SIG-M5 (cell line): ENCODE measurements at regions not wholly inside any gene's neighbourhood (a gene's known extent, or its start where the extent isn't known, plus 50 kb on each side); places are given as distances from the start of the nearest gene placed in this dataset.

Experiments used
- DNase-seq: peaks from one replicate; lab custom pipeline; 2025; lab: John Stamatoyannopoulos, UW

DNA sequence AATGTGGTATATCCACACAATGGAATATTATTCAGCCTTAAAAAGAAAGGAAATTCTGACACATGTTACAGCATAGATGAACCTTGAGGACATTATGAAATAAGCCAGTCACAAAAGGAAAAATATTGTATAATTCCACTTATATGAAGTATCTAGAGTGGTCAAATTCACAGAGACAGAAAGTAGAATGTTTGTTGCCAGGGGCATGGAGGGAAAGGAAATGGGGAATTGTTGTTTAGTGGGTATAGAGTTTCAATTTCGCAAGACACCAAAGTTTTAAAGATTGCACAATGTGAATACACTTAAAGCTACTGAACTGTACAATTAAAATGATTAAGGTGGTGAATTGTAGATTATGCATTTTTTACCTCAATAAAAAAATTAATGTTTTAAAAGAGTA, 92.9 kb downstream of the TXNL1 start:
- DNase-seq: no peak

DNA sequence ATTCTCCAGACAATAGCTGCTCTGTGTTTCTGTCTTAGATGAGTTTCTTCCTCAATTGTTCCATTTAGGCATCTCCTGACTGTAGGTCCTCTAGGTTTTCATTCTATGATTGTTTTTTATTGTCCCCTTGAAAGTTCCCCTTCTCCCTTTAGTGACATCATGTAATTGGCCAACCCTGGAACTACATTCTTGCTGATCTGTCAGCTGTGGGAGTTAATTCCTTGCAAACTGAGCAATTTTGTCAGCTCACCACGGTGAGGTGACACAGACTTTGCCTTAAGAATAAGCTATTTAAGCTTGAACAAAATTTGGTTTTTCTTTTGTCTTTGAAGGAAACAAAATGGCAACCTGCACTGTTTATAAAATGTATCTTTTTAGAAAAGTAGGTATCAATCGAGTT, 95.9 kb downstream of the TXNL1 start:
- no peak for DNase-seq

DNA sequence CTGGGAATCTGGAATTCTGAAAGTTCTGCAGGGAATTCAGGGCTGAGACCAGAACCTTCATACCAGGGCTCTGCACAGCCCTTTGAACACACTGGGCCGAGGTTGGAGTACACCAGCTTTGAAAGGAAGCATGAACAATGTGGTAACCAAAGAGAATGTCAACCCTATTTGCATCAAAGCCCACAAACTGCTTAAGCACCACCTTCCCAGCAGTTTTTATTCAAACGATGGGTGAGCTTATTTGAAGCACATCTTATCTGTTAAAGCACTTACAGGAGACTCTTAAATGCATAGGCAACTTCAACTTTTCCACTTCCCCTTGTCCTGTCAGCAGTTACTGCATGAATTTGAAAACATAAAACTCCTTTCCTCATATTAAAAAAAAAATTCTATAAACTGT, 96.6 kb downstream of the TXNL1 start:
- no peak for DNase-seq

DNA sequence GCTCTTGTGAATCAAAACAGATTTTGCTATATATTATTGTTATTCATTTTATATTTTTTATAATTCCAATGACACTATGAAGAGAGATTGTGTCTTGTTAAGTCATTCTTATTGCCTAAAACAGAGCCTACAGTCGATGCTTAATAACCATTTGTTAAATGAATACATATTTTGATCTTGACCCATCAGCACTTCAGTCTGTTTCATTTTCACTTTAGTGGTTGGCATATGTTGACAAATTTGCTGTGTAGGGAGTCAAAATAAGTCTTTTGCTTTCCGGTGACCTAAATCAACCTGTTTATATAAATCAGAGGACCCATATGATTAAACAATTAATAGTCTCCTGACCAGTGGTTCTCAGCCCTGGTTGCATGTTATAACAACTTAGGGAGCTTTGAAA, 97.1 kb downstream of the TXNL1 start:
- DNase-seq: no peak

DNA sequence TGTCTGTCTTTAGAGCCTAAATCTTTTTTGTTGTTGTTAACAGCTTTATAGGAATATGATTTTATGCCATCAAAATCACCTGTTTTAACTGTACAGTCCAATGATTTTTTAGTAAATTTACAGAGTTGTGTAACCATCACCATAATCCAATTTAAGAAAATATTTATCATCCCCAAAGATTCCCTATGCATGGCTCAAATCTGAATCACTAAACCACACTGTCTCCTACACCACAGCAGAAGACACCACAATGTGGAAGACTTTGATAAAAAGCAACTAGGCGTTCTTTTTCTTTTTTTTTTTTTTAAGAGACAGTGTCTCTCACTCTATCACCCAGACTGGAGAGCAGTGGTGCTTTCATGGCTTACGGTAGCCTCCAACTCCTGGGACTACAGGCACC, 99.6 kb downstream of the TXNL1 start:
- no peak for DNase-seq

DNA sequence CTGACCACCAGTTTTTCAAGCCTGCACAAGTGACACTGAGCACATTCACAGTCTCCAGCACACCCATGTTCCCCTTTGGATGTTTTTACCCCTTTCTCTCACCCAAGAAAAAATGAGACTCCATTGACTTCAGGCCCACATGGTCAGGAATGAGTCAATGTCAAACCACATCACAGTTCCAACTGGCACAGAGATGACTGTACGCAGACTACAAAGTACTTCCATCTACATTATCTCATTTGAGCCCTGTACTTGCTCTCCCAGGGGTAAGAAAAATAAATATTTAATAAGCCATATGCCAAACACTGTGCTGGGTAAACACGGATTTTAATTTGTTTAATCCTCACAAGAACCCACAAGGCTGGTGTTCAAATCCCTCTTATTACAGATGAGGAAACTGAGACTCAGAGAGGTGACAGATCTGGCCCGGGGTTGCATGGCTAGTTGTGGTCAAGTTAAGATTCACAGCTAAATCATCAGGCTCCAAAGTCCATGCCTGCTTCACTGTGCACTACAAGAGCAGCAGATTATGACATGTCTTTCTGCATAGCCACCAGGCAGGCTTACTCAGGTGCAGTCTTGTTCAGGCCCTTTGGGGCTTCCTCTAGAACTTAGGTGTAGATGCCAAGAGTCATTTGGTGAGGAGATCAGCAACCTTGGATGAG, 106.1 kb downstream of the TXNL1 start:
- DNase-seq: no peak

DNA sequence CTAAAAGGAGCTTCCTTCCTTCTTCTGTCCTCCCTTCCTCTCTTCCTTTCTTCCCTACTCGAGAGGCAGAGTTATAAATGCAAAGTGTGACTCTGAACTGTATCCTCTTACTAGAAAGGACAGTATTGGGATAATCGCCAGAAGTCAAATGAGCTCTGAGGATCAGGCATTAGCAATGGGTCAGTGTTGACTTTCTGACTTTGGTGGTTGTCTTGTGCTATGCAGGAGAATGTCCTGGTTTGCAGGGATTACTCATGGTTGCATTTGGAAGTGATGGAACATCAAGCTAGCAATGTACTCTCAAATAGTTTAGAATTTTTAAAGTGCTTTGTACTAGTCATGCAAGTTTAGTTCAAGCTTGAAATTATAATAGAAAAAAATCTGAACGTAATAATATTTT, 115.6 kb downstream of the TXNL1 start:
- DNase-seq: no peak

DNA sequence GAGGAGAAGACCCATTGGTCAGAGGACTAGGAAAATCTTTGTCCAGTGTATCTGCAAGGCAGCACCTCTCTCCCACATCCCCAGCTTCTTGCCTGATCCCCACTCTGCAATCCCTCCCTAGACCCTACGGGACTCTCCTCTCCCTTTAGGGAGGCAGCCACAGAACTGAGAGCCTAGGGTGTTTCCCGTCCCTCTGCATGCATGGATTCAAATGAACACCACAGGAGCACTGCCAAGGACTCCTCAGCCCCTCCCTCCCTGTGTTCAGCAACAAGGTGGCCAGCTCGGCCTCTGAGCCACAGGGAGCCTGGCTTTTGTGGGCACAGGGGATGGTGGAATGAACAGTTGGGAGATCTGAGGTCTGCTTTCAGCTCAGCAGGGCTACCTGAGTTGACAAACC, 117.1 kb downstream of the TXNL1 start:
- DNase-seq: no peak

DNA sequence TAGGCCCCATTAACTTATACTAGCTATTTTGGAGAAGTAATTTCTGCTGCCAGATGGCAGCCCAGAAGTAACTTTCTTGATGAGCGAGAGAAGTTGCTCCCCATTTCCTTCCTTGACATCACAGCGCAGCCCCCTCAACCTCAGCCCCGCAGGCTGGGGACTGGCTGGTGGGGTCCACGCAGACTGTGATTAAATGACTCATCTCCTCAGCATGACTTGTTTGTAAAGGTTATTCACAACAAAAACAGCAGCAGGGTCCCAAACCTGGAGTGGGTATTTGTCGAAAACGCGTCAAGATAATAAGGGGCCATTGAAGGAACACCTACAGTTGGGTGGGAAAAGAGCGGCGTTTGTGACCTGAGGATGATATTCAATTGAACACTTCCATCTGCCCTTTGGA, 120.6 kb downstream of the TXNL1 start:
- no peak for DNase-seq

DNA sequence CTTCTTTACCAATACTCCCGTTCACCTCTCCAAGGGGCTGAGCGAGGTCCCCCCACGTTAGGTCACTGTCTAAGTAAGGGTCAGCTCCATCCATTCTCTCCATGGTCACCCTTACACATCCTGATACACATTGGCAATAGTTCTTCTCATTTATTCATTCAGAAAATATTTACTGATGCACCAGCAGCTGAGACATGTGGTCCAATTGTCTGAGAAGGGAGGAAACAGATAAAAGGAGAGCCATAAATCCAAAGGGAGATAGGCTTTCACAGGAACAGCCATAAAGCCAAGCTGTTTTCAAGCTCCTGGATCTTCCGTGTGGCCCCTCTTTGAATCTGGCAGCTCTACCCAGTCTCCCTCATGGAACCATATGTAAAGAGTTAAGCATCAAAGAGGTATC, 121.2 kb downstream of the TXNL1 start:
- no peak for DNase-seq

DNA sequence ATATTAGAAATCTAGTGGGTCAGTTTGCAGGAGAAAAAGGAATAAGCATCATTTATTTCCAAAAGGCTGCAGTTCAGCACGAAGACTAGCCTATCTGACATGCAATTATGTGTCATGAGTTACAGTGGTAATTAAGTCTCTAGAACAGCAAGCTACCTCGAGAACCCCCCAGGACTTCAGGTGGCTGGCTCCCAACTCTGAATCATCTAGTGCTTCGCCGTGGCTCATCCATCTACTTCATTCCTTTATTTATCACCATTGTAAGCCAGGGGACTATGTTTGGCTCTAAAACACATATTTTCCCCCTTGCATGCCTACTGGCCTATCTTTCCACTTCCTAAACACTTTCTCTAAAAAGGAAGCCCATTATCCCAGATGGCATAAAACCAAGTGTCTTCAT, 121.6 kb downstream of the TXNL1 start:
- no peak for DNase-seq

DNA sequence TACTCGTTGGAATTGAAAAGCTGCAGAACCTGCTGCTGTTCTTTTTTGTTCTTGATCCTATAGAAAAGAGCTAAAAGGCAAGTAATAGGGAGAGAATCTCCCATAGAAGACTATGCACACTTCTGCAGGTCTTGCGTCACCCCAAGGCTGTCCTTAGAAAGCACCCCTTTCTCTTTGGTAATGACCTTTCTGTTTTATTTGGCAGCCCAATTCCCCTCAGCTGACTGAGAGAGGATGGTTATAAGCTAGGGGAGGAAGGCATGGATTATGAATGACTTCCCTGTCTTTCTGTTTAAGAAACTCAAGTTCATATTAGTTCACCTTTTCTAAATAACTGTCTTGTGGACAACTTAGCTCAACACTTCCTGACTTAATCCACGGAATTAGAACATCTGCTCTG, 122.9 kb downstream of the TXNL1 start:
- no peak for DNase-seq

DNA sequence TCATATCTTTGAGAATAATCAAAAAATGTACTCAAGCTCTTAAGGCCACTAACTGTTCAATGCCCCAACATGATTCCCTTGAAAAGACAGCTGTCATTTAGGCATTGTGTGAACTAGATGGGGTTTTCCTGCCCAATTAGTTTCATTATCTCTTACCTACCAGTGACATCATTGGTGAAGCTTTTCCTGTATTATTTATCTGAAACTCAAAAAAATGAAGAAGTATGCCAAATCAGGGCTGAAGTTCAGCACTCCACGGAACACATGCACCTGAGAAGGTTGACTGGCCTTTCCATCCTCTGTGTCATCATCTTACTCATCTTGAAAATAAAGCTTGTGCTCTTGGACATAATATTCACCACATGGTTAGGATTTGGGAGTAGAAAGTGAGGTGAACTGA, 126.4 kb downstream of the TXNL1 start:
- no peak for DNase-seq

DNA sequence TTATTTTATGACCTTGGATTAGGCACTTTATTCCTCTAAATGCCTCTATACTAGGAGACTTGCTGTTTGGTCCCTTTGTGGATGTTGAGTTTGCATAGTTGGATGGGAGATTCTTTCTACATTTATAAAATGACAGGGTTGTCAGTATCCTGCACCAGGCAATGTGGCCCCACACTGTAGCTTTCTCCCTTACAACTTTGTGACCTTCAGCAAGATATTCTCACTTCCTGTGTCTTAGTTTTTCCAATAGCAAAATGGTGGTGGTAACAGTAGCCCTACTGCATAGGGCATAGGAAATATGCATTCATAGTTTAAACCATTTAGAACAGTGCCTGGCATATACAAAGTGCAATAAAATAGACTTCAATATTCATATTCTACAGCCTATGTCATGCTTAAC, 128.3 kb downstream of the TXNL1 start:
- no peak for DNase-seq

DNA sequence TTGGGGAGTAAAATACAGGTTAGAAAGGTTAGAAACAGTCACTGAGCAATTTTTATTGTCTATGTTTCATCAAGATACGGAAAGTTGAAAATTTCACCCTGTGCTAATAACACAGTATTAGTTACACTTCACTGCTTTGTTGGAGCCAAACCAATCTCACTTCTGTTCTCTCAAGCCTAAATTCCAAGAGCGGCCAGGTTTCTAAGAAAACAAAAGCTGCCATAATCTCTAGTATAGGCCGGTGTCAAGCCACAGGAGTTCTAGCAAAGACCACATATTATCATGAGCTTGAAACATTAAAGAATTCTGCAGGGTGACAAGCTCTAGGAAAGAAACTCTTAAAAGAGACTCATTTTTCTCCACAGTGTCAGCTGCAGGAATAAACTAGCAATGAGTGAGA, 128.7 kb downstream of the TXNL1 start:
- DNase-seq: no peak

DNA sequence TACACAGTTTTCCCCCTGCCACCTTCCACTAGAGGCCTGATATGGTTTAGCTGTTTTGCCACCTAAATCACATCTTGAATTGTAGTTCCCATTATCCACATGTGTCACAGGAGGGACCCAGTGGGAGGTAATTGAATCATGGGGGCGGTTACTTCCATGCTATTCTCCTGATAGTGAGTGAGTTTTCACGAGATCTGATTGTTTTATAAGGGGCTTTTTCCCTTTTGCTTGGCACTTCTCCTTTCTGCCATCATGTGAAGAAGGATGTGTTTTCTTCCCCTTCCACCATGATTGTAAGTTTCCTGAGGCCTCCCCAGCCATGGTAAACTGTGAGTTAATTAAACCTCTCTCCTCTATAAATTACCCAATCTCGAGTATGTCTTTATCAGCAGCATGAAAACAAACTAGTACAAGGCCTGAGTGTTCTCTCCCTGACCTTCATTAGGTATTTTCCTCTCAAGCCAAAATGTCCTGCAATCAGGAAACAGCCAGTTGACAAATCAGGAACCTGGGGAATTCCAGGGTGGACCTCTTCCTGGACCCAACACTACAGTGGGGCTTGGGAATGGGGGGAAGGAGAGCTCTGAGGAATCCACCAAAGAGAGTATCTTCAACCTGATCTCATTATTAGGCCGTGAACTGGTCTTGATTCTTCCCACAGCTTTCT, 129.9 kb downstream of the TXNL1 start:
- DNase-seq: no peak

DNA sequence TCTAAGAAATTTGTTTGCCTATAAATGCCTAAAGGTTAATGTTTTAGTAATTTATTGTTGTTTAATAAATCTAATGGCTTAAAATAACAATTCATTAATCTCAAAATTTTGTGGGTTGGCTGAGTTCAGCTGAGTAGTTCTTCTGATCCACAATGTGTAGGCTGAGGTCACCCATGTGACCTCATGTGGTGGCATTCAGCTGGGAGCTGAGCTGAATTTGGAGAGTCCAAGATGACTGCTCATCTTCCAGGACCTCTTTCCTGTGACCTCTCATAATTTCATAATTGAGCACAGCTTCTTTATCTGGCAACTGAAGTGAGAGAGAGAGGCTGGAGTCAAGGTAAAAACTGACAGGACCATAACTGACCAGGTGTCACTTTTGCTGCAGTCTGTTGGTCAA, 132.4 kb downstream of the TXNL1 start:
- no peak for DNase-seq

DNA sequence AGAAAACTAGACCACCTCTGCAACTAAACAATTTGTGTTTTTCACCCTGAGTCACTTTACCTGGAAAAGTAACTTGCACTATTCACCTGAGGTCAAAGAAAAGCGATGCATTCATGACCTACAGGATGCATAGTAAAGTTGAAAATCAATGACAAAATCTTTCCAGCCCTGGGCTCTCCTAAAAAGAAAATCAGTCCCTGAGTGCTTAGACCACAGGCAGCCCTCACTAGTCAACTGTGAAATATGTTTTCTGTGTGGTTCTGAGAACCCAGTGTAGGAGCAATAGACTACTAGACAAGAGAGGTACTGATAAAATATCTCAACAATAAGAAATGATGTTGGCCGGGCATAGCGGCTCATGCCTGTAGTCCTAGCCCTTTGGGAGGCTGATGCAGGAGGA, 133.1 kb downstream of the TXNL1 start:
- no peak for DNase-seq

DNA sequence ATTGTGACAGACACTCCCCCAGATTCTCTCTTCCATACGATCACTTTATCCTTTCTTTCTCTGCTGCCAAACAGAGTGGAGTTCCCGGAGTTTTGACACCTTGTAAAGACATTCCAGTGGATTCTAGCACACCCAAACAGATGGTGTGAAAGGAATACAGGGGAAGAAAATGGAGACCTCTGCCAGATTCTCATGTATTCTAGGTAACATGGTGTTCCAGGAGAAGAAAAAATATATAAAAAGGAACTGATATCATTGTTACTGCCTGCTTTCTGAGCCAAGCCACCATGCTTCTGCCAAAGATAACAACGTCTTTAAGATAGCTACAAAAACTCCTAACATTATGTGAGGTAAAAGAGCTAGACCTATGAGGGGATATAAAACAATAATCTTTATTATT, 136.5 kb downstream of the TXNL1 start:
- no peak for DNase-seq

DNA sequence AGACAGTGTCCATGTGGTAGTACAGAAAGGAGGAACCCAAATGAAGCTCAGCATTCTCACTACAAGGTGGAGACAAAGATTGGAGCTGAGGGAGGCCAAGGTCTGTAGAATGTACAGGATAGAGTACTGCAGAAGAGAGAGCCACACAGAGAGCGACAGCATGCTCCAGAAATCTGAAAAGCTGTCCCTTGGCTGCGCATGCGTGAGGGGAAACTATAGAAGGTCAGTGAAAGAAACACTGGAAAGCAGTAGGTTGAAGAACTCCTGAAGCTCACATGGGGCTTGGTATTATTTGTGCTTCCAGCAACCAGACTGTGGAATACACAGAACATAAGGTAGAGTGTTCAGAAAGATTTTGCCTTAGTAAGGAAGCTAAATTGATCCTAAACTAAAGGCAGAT, 142.5 kb downstream of the TXNL1 start:
- DNase-seq: no peak

DNA sequence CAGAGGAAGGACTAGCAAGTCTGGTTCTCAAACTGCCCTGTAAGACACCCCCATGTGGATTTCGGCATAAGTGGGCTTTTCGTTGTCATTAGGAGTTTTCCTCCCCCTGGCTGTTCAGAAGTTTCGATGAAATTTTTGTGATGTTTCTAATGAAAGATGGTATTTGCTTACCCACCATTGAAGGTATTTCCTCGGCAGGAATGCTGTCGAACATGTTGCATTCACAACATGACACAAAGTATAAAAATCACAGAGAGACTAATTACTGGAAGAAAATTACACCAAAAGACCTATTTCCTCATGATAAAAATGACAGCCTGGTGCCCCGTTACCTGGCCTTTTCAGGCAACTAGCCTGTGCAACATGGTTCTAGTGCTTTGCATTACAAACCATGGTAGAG, 144.9 kb downstream of the TXNL1 start:
- DNase-seq: no peak

DNA sequence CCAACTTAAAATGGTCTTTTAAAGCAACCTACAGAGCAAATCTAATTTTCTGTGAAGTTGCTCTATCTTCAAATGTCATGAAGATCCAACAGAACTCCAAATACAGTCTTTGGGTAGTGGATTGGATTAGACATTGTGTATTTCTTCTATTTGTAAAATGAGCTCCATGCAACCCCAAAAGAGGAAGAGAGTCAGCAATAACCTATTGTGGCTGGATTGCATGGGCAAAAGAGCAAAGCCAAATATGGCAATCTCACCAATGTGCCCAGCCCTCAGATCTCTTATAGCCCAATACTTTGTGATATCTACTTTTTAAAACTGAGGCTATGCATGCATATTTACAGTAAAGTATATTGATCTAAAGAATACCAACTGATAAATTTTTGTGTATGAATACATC, 146.3 kb downstream of the TXNL1 start:
- DNase-seq: no peak

DNA sequence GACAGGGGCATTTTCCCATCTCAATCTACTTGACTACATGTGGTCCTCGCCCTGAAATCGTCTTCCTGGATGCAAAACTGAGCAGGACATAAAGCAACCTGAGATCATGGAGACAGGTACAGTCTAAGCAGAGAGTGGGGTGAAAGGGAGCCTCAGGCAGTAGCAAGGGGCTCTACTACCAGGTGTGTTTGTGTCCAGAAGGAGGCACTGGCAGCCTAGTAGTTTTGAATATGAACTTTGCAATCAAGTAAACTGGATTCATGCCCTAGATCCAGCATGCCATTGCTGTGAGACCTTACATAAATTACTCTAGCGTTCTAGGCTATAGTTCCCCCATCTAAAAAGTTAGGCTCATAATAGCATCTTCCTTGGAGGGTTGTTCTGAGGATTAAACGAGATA, 147.4 kb downstream of the TXNL1 start:
- no peak for DNase-seq

DNA sequence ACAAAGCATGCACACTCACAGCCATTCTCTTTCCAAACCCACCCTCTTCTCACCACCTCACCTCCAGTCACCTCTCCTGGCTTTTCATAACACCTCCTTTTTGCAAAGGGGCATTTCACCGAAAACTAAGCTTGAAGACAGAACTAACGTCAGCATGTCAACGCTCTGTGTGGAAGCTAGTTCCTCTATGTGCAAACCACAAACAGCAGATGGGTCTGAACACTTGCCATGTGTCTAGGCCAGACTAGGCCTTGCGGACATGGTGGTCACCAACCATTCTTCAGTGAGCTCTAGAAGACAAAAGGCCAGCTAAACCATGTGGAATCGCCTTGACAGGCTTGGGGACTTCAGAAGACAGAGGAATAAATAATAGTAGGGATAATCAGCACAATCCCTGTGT, 148.5 kb downstream of the TXNL1 start:
- DNase-seq: no peak
